Testis (tissue), 2 donors: ENCODE measurements at regions not wholly inside any gene's neighbourhood (a gene's known extent, or its start where the extent isn't known, plus 50 kb on each side); places are given as distances from the start of the nearest gene placed in this dataset.

Experiments
- DNase-seq: peaks from one replicate; pipeline ENCODE4 v3.0.0-alpha.2; 2019
- H3K27ac ChIP-seq, 2 donors: fragments of 200-600 bp; sonication (generic); one replicate each; pipeline ENCODE4 v1.5.1; 2019
- H3K27me3 ChIP-seq: fragments of 200-600 bp; sonication (generic); one replicate; pipeline ENCODE4 v1.5.1; 2019
- H3K36me3 ChIP-seq: fragments of 200-600 bp; sonication (generic); one replicate; pipeline ENCODE4 v1.5.1; 2017; ENCODE audit warnings: low read depth; ENCODE audit errors: missing control alignments
- H3K4me1 ChIP-seq: fragments of 200-600 bp; sonication (generic); one replicate; pipeline ENCODE4 v1.5.1; 2019
- H3K4me3 ChIP-seq, 2 donors: fragments of 200-600 bp; sonication (generic); one replicate each; pipeline ENCODE4 v1.5.1; 2017 to 2019
- H3K9me3 ChIP-seq: fragments of 200-600 bp; sonication (generic); one replicate; pipeline ENCODE4 v1.5.1; 2017
- CTCF ChIP-seq, 3 experiments: fragments of 450-650 bp in 2 of 3; fragments of 200-600 bp in 1 of 3; sonication (generic) in 1 of 3; IDR thresholded peaks; one replicate each; pipeline ENCODE4 v1.5.1; 2016 to 2019; ENCODE audit warnings: antibody characterized with exemption in 3 of 3, mild to moderate bottlenecking in 2 of 3, moderate library complexity in 1 of 3
- POLR2A ChIP-seq: fragments of 450-650 bp; IDR thresholded peaks from one replicate; pipeline ENCODE4 v1.6.1; 2017; ENCODE audit warnings: antibody characterized with exemption, mild to moderate bottlenecking, moderate library complexity
- WGBS, 2 donors: methylation state at CpG; one replicate each; pipeline ENCODE4 v1.1.5; 2018; 5-methylcytosine and 5-hydroxymethylcytosine counted together
- intact Hi-C: fragments of 100-400 bp; cut with DNase I; formaldehyde crosslinking; loops from one replicate; pipeline ENCODE4 v1.15.1; 2023; ENCODE audit warnings: low total_unique reads

- no peaks in the 10 kb centered on the region for H3K36me3 ChIP-seq
- H3K4me3 ChIP-seq = no peak overlapping the region
- H3K4me1 ChIP-seq = no peaks in the 10 kb centered on the region
- H3K9me3 ChIP-seq = no peaks in the 10 kb centered on the region
- 61 to 73% methylated on average over 5 of the region's 5 CpGs for WGBS, 2 donors
- H3K27ac ChIP-seq = no peak overlapping the region
- DNase-seq = no peak
- TF ChIP-seq POLR2A = no peak
- no peak for TF ChIP-seq CTCF (IDR thresholded peaks at IDR 0.05)
- intact Hi-C loops = no loop called here
- no peaks in the 10 kb centered on the region for H3K27me3 ChIP-seq
Measured at GRCh38 chr20:39108746-39109145, 146.6 kb downstream of the DHX35 start.

DNA sequence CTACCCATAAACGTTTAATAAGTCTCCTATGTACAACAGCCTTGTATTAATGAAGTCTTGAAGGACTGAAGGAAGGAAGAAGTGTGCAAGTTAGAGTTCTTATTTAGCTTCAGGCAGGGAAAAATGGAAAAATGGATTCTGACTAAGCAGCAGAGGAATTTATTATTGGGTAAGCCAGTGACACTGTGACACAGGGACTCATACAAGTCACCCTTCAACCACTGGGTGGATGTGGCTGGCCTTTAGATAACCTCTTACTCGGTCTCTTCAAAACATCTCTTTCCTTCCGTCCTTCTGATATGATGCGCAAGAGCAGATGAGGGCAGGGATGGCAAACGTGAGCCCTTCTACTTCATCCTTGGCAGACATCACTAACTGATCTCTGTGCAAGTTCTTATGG is 145.6 kb downstream of the DHX35 start:
- Histone ChIP-seq H3K4me1 (no peaks in the 10 kb centered on the region), H3K4me3 (no peak overlapping the region), H3K36me3 (no peaks in the 10 kb centered on the region), H3K9me3 (no peaks in the 10 kb centered on the region), H3K27ac (no peak overlapping the region), H3K27me3 (no peaks in the 10 kb centered on the region)
- TF ChIP-seq CTCF (IDR thresholded peaks at IDR 0.05) (no peak), POLR2A (no peak)
- no peak for DNase-seq
- intact Hi-C loops = no loop called here
- WGBS, 2 donors = 78 to 86% methylated on average over 5 of the region's 5 CpGs

DNA sequence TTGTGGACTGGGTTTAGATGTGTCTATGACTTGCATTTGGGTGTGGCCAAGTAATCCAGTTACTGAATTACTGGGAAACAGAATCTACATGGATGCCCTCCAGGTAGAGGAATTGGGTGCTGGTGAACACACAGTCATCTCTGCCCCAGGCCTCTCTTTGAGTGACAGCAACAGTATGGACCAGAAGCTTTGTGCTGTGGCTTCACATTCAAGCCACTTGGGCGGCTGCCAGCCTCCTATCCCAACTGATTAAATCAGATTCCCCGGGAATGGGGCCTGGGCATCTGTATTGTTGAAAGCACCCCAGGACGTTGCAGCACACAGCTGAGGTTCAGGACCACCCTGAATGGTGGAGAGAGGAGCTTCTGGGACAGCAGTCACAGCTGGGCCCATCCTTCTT is 144.6 kb downstream of the DHX35 start:
- Histone ChIP-seq H3K4me3 (no peak overlapping the region), H3K27ac (no peak overlapping the region), H3K27me3 (no peaks in the 10 kb centered on the region), H3K4me1 (no peaks in the 10 kb centered on the region), H3K36me3 (no peaks in the 10 kb centered on the region), H3K9me3 (no peaks in the 10 kb centered on the region)
- WGBS, 2 donors = 87 to 94% methylated on average over 3 of the region's 3 CpGs
- TF ChIP-seq POLR2A = no peak
- intact Hi-C loops = no loop called here
- DNase-seq = no peak

DNA sequence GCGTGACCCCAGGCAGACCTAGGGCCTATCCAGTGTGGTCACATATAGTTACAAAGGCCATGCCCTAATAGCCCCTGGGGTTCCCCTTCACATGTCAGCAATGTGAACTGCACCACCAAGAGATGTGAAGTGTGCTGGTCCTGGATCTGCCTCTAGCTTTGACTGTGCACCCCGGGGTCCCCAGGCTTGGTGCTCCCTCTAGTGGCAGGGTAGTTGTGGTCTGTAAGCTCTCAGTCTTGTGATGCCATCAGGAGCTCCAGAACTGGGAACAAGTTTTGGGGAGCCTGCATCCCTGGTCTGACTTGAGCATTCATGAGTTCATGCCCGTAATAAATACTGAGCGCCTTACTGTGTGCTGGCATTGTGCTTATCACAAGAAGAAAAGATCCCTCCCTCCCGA is 143.4 kb downstream of the DHX35 start:
- Histone ChIP-seq H3K9me3 (no peaks in the 10 kb centered on the region), H3K4me1 (no peaks in the 10 kb centered on the region), H3K27ac (no peak overlapping the region), H3K27me3 (no peaks in the 10 kb centered on the region), H3K36me3 (no peaks in the 10 kb centered on the region), H3K4me3 (no peak overlapping the region)
- TF ChIP-seq CTCF (IDR thresholded peaks at IDR 0.05) (no peak), POLR2A (no peak)
- DNase-seq = no peak
- intact Hi-C loops = no loop called here
- 89 to 92% methylated on average over 4 to 5 of the region's 5 CpGs for WGBS, 2 donors

- no peaks in the 10 kb centered on the region for H3K4me1 ChIP-seq
- DNase-seq = no peak
- H3K4me3 ChIP-seq = no peak overlapping the region
- intact Hi-C loops = no loop called here
- WGBS, 2 donors = 94 to 100% methylated on average over 1 of the region's 1 CpG
- no peaks in the 10 kb centered on the region for H3K36me3 ChIP-seq
- no peak overlapping the region for H3K27ac ChIP-seq
- TF ChIP-seq CTCF (IDR thresholded peaks at IDR 0.05) = no peak
- TF ChIP-seq POLR2A = no peak
- no peaks in the 10 kb centered on the region for H3K9me3 ChIP-seq
- no peaks in the 10 kb centered on the region for H3K27me3 ChIP-seq
Measured at GRCh38 chr20:39103732-39104131, 141.6 kb downstream of the DHX35 start.
